ENCODE measurements at regions not wholly inside any gene's neighbourhood (a gene's known extent, or its start where the extent isn't known, plus 50 kb on each side); places are given as distances from the start of the nearest gene placed in this dataset.

DNA sequence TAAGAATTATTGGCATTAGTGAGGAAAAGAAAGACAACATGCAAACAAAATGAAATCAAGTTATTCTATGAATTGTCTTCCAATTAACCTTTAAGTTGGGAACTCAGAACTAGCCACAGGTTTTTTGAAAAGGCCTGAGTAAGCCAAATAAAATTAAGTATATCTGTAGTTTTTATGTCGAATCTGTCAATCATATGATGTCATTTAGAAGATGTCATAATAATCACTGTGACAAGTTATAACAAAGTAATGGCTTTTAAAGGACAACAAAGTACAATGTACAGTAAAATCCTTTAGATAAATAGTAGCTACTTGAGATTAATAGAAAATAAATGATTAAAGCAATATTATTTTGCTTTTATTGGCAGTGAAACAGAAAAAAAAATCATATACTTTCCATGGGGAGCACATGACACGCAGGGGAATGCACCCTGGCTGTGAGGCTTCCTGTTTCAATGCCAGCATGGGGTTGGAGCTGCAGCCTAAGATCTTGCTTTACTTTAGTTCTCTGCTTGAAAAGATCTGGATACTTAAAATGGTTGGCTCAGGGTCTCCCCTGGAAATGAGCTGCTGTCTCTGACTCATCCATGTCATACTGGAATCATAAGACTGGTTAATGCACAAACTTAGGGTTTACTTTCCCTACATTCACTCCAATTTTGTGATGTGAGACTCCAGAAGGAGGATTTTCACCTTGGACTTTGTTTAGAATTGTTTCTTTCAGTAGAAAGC, 284.3 kb downstream of the TAF11L14 start:
- Histone ChIP-seq H3K27ac (ENCODE audit: low read depth in 1 of 2, low read length in 1 of 2) (no peak overlapping the region), H3K36me3 (ENCODE audit: control insufficient read depth in 4 of 4, insufficient read depth in 4 of 4, low read length in 4 of 4) (no peaks in the 10 kb centered on the region), H3K9ac (ENCODE audit: insufficient read depth in 1 of 2, low read length in 2 of 2) (no peak overlapping the region), H3K4me1 (ENCODE audit: control insufficient read depth in 5 of 5, insufficient read depth in 5 of 5, low read length in 5 of 5) (no peaks in the 10 kb centered on the region), H3K27me3 (ENCODE audit: control insufficient read depth in 3 of 3, insufficient read depth in 3 of 3, low read length in 2 of 3) (no peaks in the 10 kb centered on the region), H3K9me3 (ENCODE audit: control insufficient read depth in 4 of 4, insufficient read depth in 3 of 4, low read length in 3 of 4) (no peaks in the 10 kb centered on the region), H3K4me3 (no peak overlapping the region)
- ATAC-seq (ENCODE audit: insufficient read depth, low FRiP score), result no peak
- 51 to 54% methylated on average over 2 of the region's 2 CpGs for WGBS, 2 donors
- TF ChIP-seq, protein P1, sequence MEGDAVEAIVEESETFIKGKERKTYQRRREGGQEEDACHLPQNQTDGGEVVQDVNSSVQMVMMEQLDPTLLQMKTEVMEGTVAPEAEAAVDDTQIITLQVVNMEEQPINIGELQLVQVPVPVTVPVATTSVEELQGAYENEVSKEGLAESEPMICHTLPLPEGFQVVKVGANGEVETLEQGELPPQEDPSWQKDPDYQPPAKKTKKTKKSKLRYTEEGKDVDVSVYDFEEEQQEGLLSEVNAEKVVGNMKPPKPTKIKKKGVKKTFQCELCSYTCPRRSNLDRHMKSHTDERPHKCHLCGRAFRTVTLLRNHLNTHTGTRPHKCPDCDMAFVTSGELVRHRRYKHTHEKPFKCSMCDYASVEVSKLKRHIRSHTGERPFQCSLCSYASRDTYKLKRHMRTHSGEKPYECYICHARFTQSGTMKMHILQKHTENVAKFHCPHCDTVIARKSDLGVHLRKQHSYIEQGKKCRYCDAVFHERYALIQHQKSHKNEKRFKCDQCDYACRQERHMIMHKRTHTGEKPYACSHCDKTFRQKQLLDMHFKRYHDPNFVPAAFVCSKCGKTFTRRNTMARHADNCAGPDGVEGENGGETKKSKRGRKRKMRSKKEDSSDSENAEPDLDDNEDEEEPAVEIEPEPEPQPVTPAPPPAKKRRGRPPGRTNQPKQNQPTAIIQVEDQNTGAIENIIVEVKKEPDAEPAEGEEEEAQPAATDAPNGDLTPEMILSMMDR (IDR thresholded peaks at IDR 0.05; ENCODE audit: control extremely low read depth, extremely low read depth), result no peak
- DNase-seq, result peak in 2 of 3 donors; percentile 5 to 18

DNA sequence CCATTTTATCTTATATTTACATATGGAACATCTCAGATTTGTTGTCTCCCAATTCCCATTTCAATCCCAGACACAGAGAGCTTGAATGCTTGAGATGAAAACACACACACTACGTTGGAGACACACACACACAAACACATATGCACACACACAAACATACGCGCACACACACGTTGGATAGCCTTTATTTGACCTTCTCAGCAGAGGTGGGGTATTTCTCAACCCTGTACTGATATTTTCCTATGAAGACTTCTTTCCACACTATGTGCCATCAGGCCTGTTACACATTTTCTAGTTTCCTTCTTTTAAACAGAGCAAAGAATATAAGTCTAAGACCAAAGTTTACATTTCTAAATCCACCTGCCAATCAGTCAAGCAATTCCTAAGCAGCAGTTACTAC, 291.0 kb downstream of the TAF11L14 start:
- Histone ChIP-seq H3K4me3 (no peak overlapping the region), H3K4me1 (ENCODE audit: control insufficient read depth in 5 of 5, insufficient read depth in 5 of 5, low read length in 5 of 5) (no peaks in the 10 kb centered on the region), H3K27ac (ENCODE audit: low read depth in 1 of 2, low read length in 1 of 2) (no peak overlapping the region), H3K9me3 (ENCODE audit: control insufficient read depth in 4 of 4, insufficient read depth in 3 of 4, low read length in 3 of 4) (no peaks in the 10 kb centered on the region), H3K27me3 (ENCODE audit: control insufficient read depth in 3 of 3, insufficient read depth in 3 of 3, low read length in 2 of 3) (no peaks in the 10 kb centered on the region), H3K9ac (ENCODE audit: insufficient read depth in 1 of 2, low read length in 2 of 2) (no peak overlapping the region), H3K36me3 (ENCODE audit: control insufficient read depth in 4 of 4, insufficient read depth in 4 of 4, low read length in 4 of 4) (no peaks in the 10 kb centered on the region)
- DNase-seq (no peak), ATAC-seq (ENCODE audit: insufficient read depth, low FRiP score) (no peak)
- TF ChIP-seq, protein P1 (IDR thresholded peaks at IDR 0.05; ENCODE audit: control extremely low read depth, extremely low read depth), result no peak
- 86 to 89% methylated on average over 4 of the region's 4 CpGs for WGBS, 2 donors

DNA sequence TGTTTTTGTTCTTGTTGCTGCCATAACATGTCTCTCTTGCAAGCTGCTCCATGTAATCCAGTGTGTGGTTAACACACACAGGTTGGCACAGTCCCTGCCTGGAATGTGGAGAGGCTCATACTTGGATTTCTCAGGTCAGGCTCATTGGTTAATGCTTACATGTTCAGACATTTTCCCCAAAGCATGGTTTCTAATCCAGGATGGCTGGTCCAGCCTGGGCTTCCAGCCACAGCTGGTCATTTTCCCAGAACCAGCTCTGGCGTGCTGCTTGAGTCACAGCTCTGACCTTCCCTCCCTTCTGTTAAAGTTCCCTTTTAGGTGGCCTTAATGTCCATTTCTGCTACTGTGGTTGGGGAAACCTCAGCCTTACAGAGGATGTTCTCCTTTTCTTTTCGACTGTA, 294.3 kb downstream of the TAF11L14 start:
- no peak overlapping the region for H3K9ac ChIP-seq (ENCODE audit: insufficient read depth in 1 of 2, low read length in 2 of 2)
- no peaks in the 10 kb centered on the region for H3K36me3 ChIP-seq (ENCODE audit: control insufficient read depth in 4 of 4, insufficient read depth in 4 of 4, low read length in 4 of 4)
- WGBS, 2 donors, result 23 to 51% methylated on average over 2 of the region's 2 CpGs
- H3K4me3 ChIP-seq, result no peak overlapping the region
- ATAC-seq (ENCODE audit: insufficient read depth, low FRiP score) (no peak), DNase-seq (peak in 1 of 3 donors; percentile 27)
- TF ChIP-seq, protein P1 (IDR thresholded peaks at IDR 0.05; ENCODE audit: control extremely low read depth, extremely low read depth), result no peak
- H3K27ac ChIP-seq (ENCODE audit: low read depth in 1 of 2, low read length in 1 of 2), result no peak overlapping the region
- H3K4me1 ChIP-seq (ENCODE audit: control insufficient read depth in 5 of 5, insufficient read depth in 5 of 5, low read length in 5 of 5), result no peaks in the 10 kb centered on the region
- no peaks in the 10 kb centered on the region for H3K27me3 ChIP-seq (ENCODE audit: control insufficient read depth in 3 of 3, insufficient read depth in 3 of 3, low read length in 2 of 3)
- H3K9me3 ChIP-seq (ENCODE audit: control insufficient read depth in 4 of 4, insufficient read depth in 3 of 4, low read length in 3 of 4), result peaks cover 0 to 5% (median 2%) of the 10 kb centered on the region in 4 donors

DNA sequence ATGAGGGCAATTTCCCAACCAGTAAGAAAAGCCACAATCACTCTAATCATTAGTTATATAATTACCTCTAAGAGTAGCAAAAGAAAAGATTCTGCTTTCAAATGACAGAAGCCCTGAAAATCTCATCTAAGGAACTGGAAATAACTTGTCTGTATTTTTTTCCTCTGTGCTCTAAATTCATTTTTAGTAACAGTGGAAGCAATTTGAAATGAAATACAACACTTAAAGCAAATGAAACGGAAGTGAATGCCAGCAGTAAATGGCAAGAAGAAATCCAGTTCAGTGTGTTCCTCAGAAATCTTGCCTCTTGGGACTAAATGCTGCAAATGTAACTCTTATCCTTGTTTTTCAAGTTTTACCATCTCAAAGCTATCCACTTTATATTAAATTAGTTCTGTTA, 294.9 kb downstream of the TAF11L14 start:
- DNase-seq (no peak), ATAC-seq (ENCODE audit: insufficient read depth, low FRiP score) (no peak)
- TF ChIP-seq, protein P1 (IDR thresholded peaks at IDR 0.05; ENCODE audit: control extremely low read depth, extremely low read depth), result no peak
- 14 to 32% methylated on average over 1 of the region's 1 CpG for WGBS, 2 donors
- no peak overlapping the region for H3K9ac ChIP-seq (ENCODE audit: insufficient read depth in 1 of 2, low read length in 2 of 2)
- H3K4me3 ChIP-seq, result no peak overlapping the region
- no peaks in the 10 kb centered on the region for H3K27me3 ChIP-seq (ENCODE audit: control insufficient read depth in 3 of 3, insufficient read depth in 3 of 3, low read length in 2 of 3)
- peaks cover 0 to 5% (median 2%) of the 10 kb centered on the region in 4 donors for H3K9me3 ChIP-seq (ENCODE audit: control insufficient read depth in 4 of 4, insufficient read depth in 3 of 4, low read length in 3 of 4)
- H3K4me1 ChIP-seq (ENCODE audit: control insufficient read depth in 5 of 5, insufficient read depth in 5 of 5, low read length in 5 of 5), result no peaks in the 10 kb centered on the region
- no peak overlapping the region for H3K27ac ChIP-seq (ENCODE audit: low read depth in 1 of 2, low read length in 1 of 2)
- H3K36me3 ChIP-seq (ENCODE audit: control insufficient read depth in 4 of 4, insufficient read depth in 4 of 4, low read length in 4 of 4), result no peaks in the 10 kb centered on the region
